ENCODE measurements at regions not wholly inside any gene's neighbourhood (a gene's known extent, or its start where the extent isn't known, plus 50 kb on each side); places are given as distances from the start of the nearest gene placed in this dataset.

GRCh38 chr12:107558816-107559382 lies 126.7 kb upstream of the PWP1 start (continued):
- TF ChIP-seq ZNF547 (CRISPR knock-in tag; IDR thresholded peaks at IDR 0.05) (no peak), ZIK1 (CRISPR knock-in tag; IDR thresholded peaks at IDR 0.05; ENCODE audit: borderline replicate concordance, low read depth) (no peak), ZNF276 (CRISPR knock-in tag; IDR thresholded peaks at IDR 0.05; ENCODE audit: low read depth) (no peak), ZNF775 (CRISPR knock-in tag; IDR thresholded peaks at IDR 0.05; ENCODE audit: borderline replicate concordance) (no peak), JUN (CRISPR knock-in tag; IDR thresholded peaks at IDR 0.05) (no peak), ZNF232 (CRISPR knock-in tag; IDR thresholded peaks at IDR 0.05; ENCODE audit: borderline replicate concordance) (no peak), FOSL2 (CRISPR knock-in tag; IDR thresholded peaks at IDR 0.05) (no peak), ZNF776 (CRISPR knock-in tag; IDR thresholded peaks at IDR 0.05) (no peak), MLX (CRISPR knock-in tag; IDR thresholded peaks at IDR 0.05) (no peak), SIX1 (CRISPR knock-in tag; IDR thresholded peaks at IDR 0.05; ENCODE audit: borderline replicate concordance) (no peak), ZNF280D (CRISPR knock-in tag; IDR thresholded peaks at IDR 0.05) (no peak), KDM6A (CRISPR knock-in tag; IDR thresholded peaks at IDR 0.05; ENCODE audit: low read depth) (peak; percentile 91), ZNF263 (CRISPR knock-in tag; IDR thresholded peaks at IDR 0.05) (no peak), GATAD1 (CRISPR knock-in tag; IDR thresholded peaks at IDR 0.05) (no peak), MAZ (IDR thresholded peaks at IDR 0.05; ENCODE audit: borderline replicate concordance, low read depth, low read length) (no peak), MAZ (CRISPR knock-in tag; IDR thresholded peaks at IDR 0.05; ENCODE audit: low read depth) (no peak), ZNF574 (CRISPR knock-in tag; IDR thresholded peaks at IDR 0.05) (peak; percentile 32), ZNF251 (CRISPR knock-in tag; IDR thresholded peaks at IDR 0.05) (no peak), ZNF549 (CRISPR knock-in tag; IDR thresholded peaks at IDR 0.05) (no peak), ZNF850 (CRISPR knock-in tag; conservative IDR thresholded peaks at IDR 0.05) (no peak), KLF9 (CRISPR knock-in tag; IDR thresholded peaks at IDR 0.05; ENCODE audit: low read depth) (no peak), ZNF550 (CRISPR knock-in tag; IDR thresholded peaks at IDR 0.05; ENCODE audit: borderline replicate concordance) (no peak), ISX (CRISPR knock-in tag; conservative IDR thresholded peaks at IDR 0.05) (no peak), ZNF274 (CRISPR knock-in tag; IDR thresholded peaks at IDR 0.05) (no peak), ZNF12 (CRISPR knock-in tag; IDR thresholded peaks at IDR 0.05) (peak; percentile 58; the same call in 1 of the 2 replicates)
